ENCODE measurements at regions not wholly inside any gene's neighbourhood (a gene's known extent, or its start where the extent isn't known, plus 50 kb on each side); places are given as distances from the start of the nearest gene placed in this dataset.

DNA sequence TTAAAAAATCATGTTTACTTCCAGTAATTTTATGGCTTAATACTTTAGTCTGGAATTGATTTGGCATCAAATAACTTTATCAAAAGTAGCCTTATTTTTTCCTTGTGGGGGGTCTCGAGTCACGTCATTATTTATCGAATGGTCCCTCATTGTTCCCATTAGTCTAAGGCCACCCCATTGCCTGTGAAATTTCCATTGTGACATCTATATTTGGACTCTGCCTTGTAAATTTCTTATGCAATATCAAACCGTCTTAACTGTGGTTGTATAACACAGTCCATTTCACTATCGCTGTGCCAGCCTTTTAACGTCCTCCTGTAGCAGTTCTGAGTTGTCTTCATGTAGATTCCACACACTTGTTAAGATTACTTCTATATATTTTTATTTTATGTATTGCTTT lies 103.9 kb upstream of the RET start:
- TF ChIP-seq, protein P1, sequence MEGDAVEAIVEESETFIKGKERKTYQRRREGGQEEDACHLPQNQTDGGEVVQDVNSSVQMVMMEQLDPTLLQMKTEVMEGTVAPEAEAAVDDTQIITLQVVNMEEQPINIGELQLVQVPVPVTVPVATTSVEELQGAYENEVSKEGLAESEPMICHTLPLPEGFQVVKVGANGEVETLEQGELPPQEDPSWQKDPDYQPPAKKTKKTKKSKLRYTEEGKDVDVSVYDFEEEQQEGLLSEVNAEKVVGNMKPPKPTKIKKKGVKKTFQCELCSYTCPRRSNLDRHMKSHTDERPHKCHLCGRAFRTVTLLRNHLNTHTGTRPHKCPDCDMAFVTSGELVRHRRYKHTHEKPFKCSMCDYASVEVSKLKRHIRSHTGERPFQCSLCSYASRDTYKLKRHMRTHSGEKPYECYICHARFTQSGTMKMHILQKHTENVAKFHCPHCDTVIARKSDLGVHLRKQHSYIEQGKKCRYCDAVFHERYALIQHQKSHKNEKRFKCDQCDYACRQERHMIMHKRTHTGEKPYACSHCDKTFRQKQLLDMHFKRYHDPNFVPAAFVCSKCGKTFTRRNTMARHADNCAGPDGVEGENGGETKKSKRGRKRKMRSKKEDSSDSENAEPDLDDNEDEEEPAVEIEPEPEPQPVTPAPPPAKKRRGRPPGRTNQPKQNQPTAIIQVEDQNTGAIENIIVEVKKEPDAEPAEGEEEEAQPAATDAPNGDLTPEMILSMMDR (conservative IDR thresholded peaks at IDR 0.05; ENCODE audit: low read depth, low read length), result no peak
- TF ChIP-seq EZH2 (IDR thresholded peaks at IDR 0.05; ENCODE audit: borderline replicate concordance, low read depth, low read length, poor library complexity, severe bottlenecking), result no peak

All from A673 (cell line).